Mesendoderm (in vitro differentiated cells): ENCODE measurements at regions not wholly inside any gene's neighbourhood (a gene's known extent, or its start where the extent isn't known, plus 50 kb on each side); places are given as distances from the start of the nearest gene placed in this dataset.
A peak's percentile ranks its signal among the peaks of the same experiment; 100 is the strongest.

ENCODE experiments used
- DNase-seq: peaks from one replicate; pipeline ENCODE4 v3.0.0; 2013
- H2AK5ac ChIP-seq: 2 replicates; pipeline ENCODE4 v1.6.1; 2013; ENCODE audit warnings: low read length, inconsistent platforms
- H2BK120ac ChIP-seq: 2 replicates; pipeline ENCODE4 v1.6.1; 2013; ENCODE audit warnings: low read depth, mild to moderate bottlenecking, low read length, moderate library complexity, mixed read lengths
- H2BK15ac ChIP-seq: replicated peaks from 2 replicates; pipeline ENCODE4 v1.6.1; 2013; ENCODE audit warnings: low read depth, mild to moderate bottlenecking, moderate library complexity
- H2BK5ac ChIP-seq: 2 replicates; pipeline ENCODE4 v1.6.1; 2013; ENCODE audit warnings: low read length, inconsistent platforms
- H3K18ac ChIP-seq: 2 replicates; pipeline ENCODE4 v1.6.1; 2013; ENCODE audit warnings: mild to moderate bottlenecking, low read length, mixed read lengths
- H3K23ac ChIP-seq: one replicate; pipeline ENCODE4 v1.6.1; 2013; ENCODE audit warnings: low read length
- H3K27ac ChIP-seq: 2 replicates; pipeline ENCODE4 v1.5.1; 2013; ENCODE audit warnings: low read depth, mild to moderate bottlenecking, inconsistent platforms, low read length, moderate library complexity
- H3K27me3 ChIP-seq: 2 replicates; pipeline ENCODE4 v1.6.1; 2013; ENCODE audit warnings: low read length, control low read depth, mild to moderate bottlenecking, inconsistent platforms; ENCODE audit not compliant: insufficient read depth, poor library complexity
- H3K36me3 ChIP-seq: 2 replicates; pipeline ENCODE4 v1.6.1; 2013; ENCODE audit warnings: low read length, inconsistent platforms; ENCODE audit not compliant: control insufficient read depth, insufficient read depth
- H3K4ac ChIP-seq: one replicate; pipeline ENCODE4 v1.6.1; 2013; ENCODE audit warnings: low read depth, mild to moderate bottlenecking, low read length, moderate library complexity
- H3K4me1 ChIP-seq: 2 replicates; pipeline ENCODE4 v1.6.1; 2013; ENCODE audit warnings: low read depth, low read length, inconsistent platforms; ENCODE audit not compliant: control insufficient read depth
- H3K4me2 ChIP-seq: 2 replicates; pipeline ENCODE4 v1.6.1; 2013; ENCODE audit warnings: low read length
- H3K4me3 ChIP-seq: 2 replicates; pipeline ENCODE4 v1.5.1; 2013; ENCODE audit warnings: mild to moderate bottlenecking, low read length
- H3K56ac ChIP-seq: one replicate; pipeline ENCODE4 v1.6.1; 2013; ENCODE audit warnings: low read length
- H3K79me1 ChIP-seq: 2 replicates; pipeline ENCODE4 v1.6.1; 2013; ENCODE audit warnings: low read length, inconsistent platforms
- H3K79me2 ChIP-seq: 2 replicates; pipeline ENCODE4 v1.6.1; 2013; ENCODE audit warnings: mild to moderate bottlenecking, low read length; ENCODE audit not compliant: control insufficient read depth, insufficient read depth
- H3K9ac ChIP-seq: 2 replicates; pipeline ENCODE4 v1.6.1; 2013; ENCODE audit warnings: low read length, inconsistent platforms
- H4K5ac ChIP-seq: one replicate; pipeline ENCODE4 v1.6.1; 2013; ENCODE audit warnings: low read length
- H4K8ac ChIP-seq: one replicate; pipeline ENCODE4 v1.6.1; 2013; ENCODE audit warnings: low read depth, mild to moderate bottlenecking, control low read depth, low read length, moderate library complexity
- WGBS: extraction: QIAGEN DNeasy Blood & Tissue Kit; methylation state at CpG from one replicate; pipeline ENCODE4 v1.1.7; 2013; ENCODE audit warnings: low lambda C conversion rate, missing lambda C conversion rate; ENCODE audit not compliant: insufficient coverage; ENCODE audit errors: extremely low coverage; 5-methylcytosine and 5-hydroxymethylcytosine counted together

GRCh38 chr20:61168605-61169004 is 83.5 kb upstream of the CDH4 start:
- Histone ChIP-seq H3K79me2 (no peaks in the 10 kb centered on the region), H3K36me3 (no peaks in the 10 kb centered on the region), H2AK5ac (no peak overlapping the region), H2BK15ac (no peak overlapping the region), H3K9ac (no peak overlapping the region), H3K4me3 (no peak overlapping the region), H4K8ac (no peak overlapping the region), H3K18ac (no peak overlapping the region), H4K5ac (no peak overlapping the region), H3K4ac (no peak overlapping the region), H3K4me1 (no peaks in the 10 kb centered on the region), H2BK5ac (no peak overlapping the region), H3K4me2 (no peak overlapping the region), H3K27me3 (no peaks in the 10 kb centered on the region), H3K56ac (no peak overlapping the region), H3K23ac (no peak overlapping the region), H3K79me1 (no peaks in the 10 kb centered on the region), H2BK120ac (no peak overlapping the region), H3K27ac (no peak overlapping the region)
- no peak for DNase-seq
- no CpG with 5 or more reads among the region's 8 CpGs for WGBS

GRCh38 chr20:61169874-61170273 is 82.2 kb upstream of the CDH4 start:
- Histone ChIP-seq H3K9ac (no peak overlapping the region), H3K79me2 (no peaks in the 10 kb centered on the region), H4K8ac (no peak overlapping the region), H3K27me3 (no peaks in the 10 kb centered on the region), H3K4me2 (no peak overlapping the region), H2AK5ac (no peak overlapping the region), H3K4ac (no peak overlapping the region), H2BK15ac (no peak overlapping the region), H3K18ac (no peak overlapping the region), H3K23ac (no peak overlapping the region), H3K4me1 (no peaks in the 10 kb centered on the region), H3K27ac (no peak overlapping the region), H4K5ac (no peak overlapping the region), H3K56ac (no peak overlapping the region), H2BK5ac (no peak overlapping the region), H3K36me3 (no peaks in the 10 kb centered on the region), H3K79me1 (no peaks in the 10 kb centered on the region), H2BK120ac (no peak overlapping the region), H3K4me3 (no peak overlapping the region)
- no peak for DNase-seq
- WGBS: no CpG with 5 or more reads among the region's 8 CpGs

- H3K27me3 ChIP-seq: no peaks in the 10 kb centered on the region
- H3K18ac ChIP-seq: no peak overlapping the region
- H3K4me3 ChIP-seq: no peak overlapping the region
- no peak overlapping the region for H2AK5ac ChIP-seq
- no peak overlapping the region for H3K4ac ChIP-seq
- no peaks in the 10 kb centered on the region for H3K4me1 ChIP-seq
- no CpG with 5 or more reads among the region's 11 CpGs for WGBS
- no peak overlapping the region for H3K9ac ChIP-seq
- H3K4me2 ChIP-seq: no peak overlapping the region
- no peaks in the 10 kb centered on the region for H3K79me2 ChIP-seq
- H3K36me3 ChIP-seq: no peaks in the 10 kb centered on the region
- no peaks in the 10 kb centered on the region for H3K79me1 ChIP-seq
- no peak overlapping the region for H3K27ac ChIP-seq
- no peak overlapping the region for H4K5ac ChIP-seq
- no peak overlapping the region for H2BK15ac ChIP-seq
- H2BK120ac ChIP-seq: no peak overlapping the region
- no peak overlapping the region for H4K8ac ChIP-seq
- no peak overlapping the region for H3K56ac ChIP-seq
- DNase-seq: peak; percentile 74
- no peak overlapping the region for H2BK5ac ChIP-seq
- no peak overlapping the region for H3K23ac ChIP-seq
Observed at GRCh38 chr20:61170496-61171320, 81.4 kb upstream of the CDH4 start.

- Histone ChIP-seq H2BK120ac (no peak overlapping the region), H3K36me3 (no peaks in the 10 kb centered on the region), H3K4ac (no peak overlapping the region), H3K4me3 (no peak overlapping the region), H3K9ac (no peak overlapping the region), H3K4me1 (no peaks in the 10 kb centered on the region), H4K8ac (no peak overlapping the region), H4K5ac (no peak overlapping the region), H2BK15ac (no peak overlapping the region), H3K27me3 (no peaks in the 10 kb centered on the region), H2AK5ac (no peak overlapping the region), H3K27ac (no peak overlapping the region), H3K56ac (no peak overlapping the region), H3K23ac (no peak overlapping the region), H3K79me2 (no peaks in the 10 kb centered on the region), H2BK5ac (no peak overlapping the region), H3K79me1 (no peaks in the 10 kb centered on the region), H3K18ac (no peak overlapping the region), H3K4me2 (no peak overlapping the region)
- no peak for DNase-seq
- 100% methylated on average over 2 of the region's 2 CpGs for WGBS
Observed at GRCh38 chr20:61173267-61173666, 78.8 kb upstream of the CDH4 start.

- Histone ChIP-seq H3K9ac (no peak overlapping the region), H3K4me3 (no peak overlapping the region), H3K56ac (no peak overlapping the region), H3K79me2 (no peaks in the 10 kb centered on the region), H3K27me3 (no peaks in the 10 kb centered on the region), H2BK120ac (no peak overlapping the region), H4K8ac (no peak overlapping the region), H3K23ac (no peak overlapping the region), H2BK5ac (no peak overlapping the region), H2AK5ac (no peak overlapping the region), H3K79me1 (no peaks in the 10 kb centered on the region), H3K4ac (no peak overlapping the region), H3K36me3 (no peaks in the 10 kb centered on the region), H4K5ac (no peak overlapping the region), H3K4me2 (no peak overlapping the region), H2BK15ac (no peak overlapping the region), H3K27ac (no peak overlapping the region), H3K18ac (no peak overlapping the region), H3K4me1 (no peaks in the 10 kb centered on the region)
- no peak for DNase-seq
- no CpG with 5 or more reads among the region's 4 CpGs for WGBS
Observed at GRCh38 chr20:61173961-61174725, 77.9 kb upstream of the CDH4 start.
